Fibroblast of villous mesenchyme (primary cell): ENCODE measurements at regions not wholly inside any gene's neighbourhood (a gene's known extent, or its start where the extent isn't known, plus 50 kb on each side); places are given as distances from the start of the nearest gene placed in this dataset.

Experiments used
- DNase-seq: peaks from one replicate; pipeline ENCODE4 v3.0.0-alpha.2; 2010; ENCODE audit warnings: low read depth
- H3K4me3 ChIP-seq: 2 replicates; pipeline ENCODE4 v1.5.1; 2011; ENCODE audit warnings: low read depth, mild to moderate bottlenecking, low read length
- TF ChIP-seq, protein P1 (sequence below): IDR thresholded peaks from 2 replicates; pipeline ENCODE4 v1.5.1; 2012; ENCODE audit warnings: low read depth, mild to moderate bottlenecking, low read length; ENCODE audit not compliant: insufficient read depth

DNA sequence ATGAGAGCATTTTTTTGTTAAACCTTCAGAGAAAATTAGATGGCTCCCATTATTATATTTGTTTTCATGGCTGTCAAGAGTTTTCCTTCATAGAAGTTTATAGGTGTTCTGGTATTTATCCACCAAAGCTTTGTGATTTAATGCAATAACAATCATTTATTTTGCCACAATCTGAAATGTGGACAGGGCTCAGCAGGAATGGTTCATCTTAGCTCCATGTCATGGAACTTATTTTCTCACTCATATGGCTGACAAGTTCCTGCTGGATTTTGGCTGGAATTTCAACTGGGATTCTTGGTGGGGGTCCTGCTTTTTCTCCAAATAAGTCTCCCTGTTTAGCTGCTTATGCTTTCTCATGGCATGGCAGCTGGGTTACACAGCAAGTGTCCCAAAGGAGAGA, 876.7 kb downstream of the QKI start:
- H3K4me3 ChIP-seq, result no peak overlapping the region
- TF ChIP-seq, protein P1, sequence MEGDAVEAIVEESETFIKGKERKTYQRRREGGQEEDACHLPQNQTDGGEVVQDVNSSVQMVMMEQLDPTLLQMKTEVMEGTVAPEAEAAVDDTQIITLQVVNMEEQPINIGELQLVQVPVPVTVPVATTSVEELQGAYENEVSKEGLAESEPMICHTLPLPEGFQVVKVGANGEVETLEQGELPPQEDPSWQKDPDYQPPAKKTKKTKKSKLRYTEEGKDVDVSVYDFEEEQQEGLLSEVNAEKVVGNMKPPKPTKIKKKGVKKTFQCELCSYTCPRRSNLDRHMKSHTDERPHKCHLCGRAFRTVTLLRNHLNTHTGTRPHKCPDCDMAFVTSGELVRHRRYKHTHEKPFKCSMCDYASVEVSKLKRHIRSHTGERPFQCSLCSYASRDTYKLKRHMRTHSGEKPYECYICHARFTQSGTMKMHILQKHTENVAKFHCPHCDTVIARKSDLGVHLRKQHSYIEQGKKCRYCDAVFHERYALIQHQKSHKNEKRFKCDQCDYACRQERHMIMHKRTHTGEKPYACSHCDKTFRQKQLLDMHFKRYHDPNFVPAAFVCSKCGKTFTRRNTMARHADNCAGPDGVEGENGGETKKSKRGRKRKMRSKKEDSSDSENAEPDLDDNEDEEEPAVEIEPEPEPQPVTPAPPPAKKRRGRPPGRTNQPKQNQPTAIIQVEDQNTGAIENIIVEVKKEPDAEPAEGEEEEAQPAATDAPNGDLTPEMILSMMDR, result no peak
- DNase-seq, result no peak

DNA sequence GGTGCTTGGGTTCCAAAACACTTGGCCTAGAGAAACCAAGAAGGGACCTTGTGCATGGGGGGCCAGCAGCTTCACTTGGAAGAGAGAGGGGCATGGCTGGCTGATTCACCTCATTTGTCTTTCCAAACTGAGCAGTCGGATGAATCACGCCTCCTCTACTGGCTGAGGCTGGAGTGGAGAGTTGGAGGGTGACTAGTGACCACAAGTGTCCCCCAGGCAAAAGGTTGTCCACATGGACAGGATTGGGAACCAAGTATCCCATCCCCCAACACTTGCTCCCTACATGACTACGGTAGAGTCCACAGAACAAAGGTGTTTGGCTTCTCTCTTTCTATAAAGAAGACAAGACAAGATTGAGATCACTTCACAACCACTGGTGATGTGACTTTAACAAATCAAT, 875.6 kb downstream of the QKI start:
- DNase-seq, result no peak
- TF ChIP-seq, protein P1, result no peak
- no peak overlapping the region for H3K4me3 ChIP-seq

DNA sequence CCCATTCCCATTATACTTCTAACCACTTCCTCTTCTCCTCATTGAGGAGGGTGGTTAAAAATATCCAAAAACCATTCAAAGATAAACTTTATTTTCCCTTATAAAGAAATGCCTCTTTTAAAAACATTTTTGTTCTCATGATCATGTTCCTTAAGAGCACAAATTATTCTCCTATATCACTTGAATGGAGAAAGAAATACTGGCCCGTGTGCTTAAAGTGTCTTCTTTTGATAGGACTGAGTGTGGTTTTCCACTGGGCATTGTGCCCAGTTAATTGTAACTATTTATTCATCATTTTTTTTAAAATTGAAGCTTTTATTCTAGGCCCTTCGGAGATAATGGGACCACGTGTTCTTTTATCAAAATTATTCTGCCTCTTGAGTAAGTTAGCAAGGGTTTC, 871.5 kb downstream of the QKI start:
- no peak for DNase-seq
- TF ChIP-seq, protein P1, result no peak
- H3K4me3 ChIP-seq, result no peak overlapping the region

DNA sequence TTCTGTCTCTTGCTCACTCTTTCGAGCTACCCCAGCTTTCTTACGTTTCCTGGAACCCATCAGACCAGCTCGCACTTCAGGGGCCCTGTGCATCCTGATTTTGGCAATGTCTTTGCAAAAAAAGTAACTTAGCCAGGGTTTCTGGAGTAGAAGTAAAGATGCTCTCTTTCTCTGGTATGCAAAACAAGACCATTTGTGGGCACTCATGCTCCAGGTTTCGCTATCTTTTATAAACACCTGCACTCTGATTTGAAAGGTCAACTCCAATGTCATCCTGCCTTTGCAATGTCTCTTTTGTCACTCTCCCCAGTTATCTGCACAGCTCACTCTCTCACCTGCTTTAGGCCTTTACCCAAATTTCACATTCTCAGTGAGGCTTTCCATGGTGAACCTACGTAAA, 869.1 kb downstream of the QKI start:
- TF ChIP-seq, protein P1, result no peak
- H3K4me3 ChIP-seq, result no peak overlapping the region
- DNase-seq, result no peak

DNA sequence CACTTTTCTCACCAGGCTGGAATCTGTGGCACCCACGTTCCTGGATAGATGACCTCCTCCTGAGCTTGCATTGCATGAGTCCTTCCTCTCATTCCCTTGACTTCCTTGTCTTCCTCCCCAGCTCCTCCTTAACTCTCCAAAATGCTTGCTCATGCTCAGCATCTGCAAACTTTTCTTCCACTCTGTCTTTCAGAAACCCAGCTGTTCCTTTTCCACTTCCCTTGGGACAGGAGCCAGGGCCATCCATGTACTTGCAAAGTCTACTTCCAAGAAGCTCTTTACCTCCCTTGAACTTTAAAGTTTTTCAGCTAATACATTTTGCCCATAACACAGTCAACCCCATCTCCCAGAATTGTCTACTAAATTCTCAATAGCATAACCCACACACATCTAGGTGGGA, 861.7 kb downstream of the QKI start:
- no peak for DNase-seq
- TF ChIP-seq, protein P1, result no peak

DNA sequence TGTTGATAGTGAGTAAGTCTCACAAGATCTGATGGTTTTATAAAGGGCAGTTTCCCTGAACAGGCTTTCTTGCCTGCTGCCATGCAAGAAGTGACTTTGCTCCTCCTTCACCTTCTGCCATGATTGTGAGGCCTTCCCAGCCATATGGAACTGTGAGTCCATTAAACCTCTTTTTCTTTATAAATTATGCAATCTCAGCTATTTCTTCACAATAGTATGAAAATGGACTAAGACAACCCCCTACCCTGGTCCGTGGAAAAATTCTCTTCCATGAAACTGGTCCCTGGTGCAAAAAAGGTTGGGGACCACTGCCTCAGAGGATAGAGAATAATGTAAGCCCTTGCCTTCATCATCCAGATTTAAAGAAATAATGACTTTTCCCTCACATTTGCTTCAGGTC, 861.3 kb downstream of the QKI start:
- DNase-seq, result no peak
- H3K4me3 ChIP-seq, result no peak overlapping the region
- TF ChIP-seq, protein P1, result no peak

More for the DNA sequence above, 861.7 kb downstream of the QKI start:
- H3K4me3 ChIP-seq, result no peak overlapping the region

DNA sequence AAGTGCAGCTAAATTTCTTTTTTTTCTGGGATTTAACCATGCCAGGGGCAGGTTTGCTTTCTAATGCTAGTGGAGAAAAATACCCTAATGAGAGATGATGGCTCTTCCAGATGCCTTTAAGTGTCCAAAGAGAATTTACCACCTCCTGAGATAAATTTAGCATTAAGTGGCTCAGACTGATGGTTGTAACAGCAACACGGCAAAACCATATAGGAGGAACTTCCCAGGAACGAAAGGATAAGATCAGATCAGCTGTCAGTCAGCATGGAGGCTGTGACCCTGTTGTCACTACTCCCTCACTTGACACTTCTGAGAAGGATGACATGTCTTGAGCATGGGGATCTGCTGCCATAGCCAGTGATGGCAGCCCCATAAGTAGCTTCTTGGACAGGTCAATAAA, 860.0 kb downstream of the QKI start:
- no peak for DNase-seq

More for the DNA sequence above, 860.0 kb downstream of the QKI start:
- TF ChIP-seq, protein P1, result no peak
- H3K4me3 ChIP-seq, result no peak overlapping the region
